Suprapubic skin (tissue), 4 donors: ENCODE measurements at regions not wholly inside any gene's neighbourhood (a gene's known extent, or its start where the extent isn't known, plus 50 kb on each side); places are given as distances from the start of the nearest gene placed in this dataset.

Source experiments
- CTCF ChIP-seq, 2 donors: fragments of 200-600 bp in 1 of 2; fragments of 450-650 bp in 1 of 2; sonication (generic) in 1 of 2; IDR thresholded peaks; one replicate each; pipeline ENCODE4 v1.5.1; 2016 to 2019; ENCODE audit warnings: antibody characterized with exemption in 2 of 2, mild to moderate bottlenecking in 1 of 2, moderate library complexity in 1 of 2
- EP300 ChIP-seq: sonication (generic); formaldehyde crosslinking; IDR thresholded peaks from one replicate; pipeline ENCODE4 v1.6.1; 2017; ENCODE audit warnings: antibody characterized with exemption
- POLR2A ChIP-seq, 2 donors: fragments of 450-650 bp; IDR thresholded peaks; one replicate each; pipeline ENCODE4 v1.6.1; 2017; ENCODE audit warnings: antibody characterized with exemption in 2 of 2, mild to moderate bottlenecking in 2 of 2, moderate library complexity in 2 of 2
- POLR2AphosphoS5 ChIP-seq, 3 donors: sonication (generic); formaldehyde crosslinking; IDR thresholded peaks; one replicate each; pipeline ENCODE4 v1.6.1; 2017; ENCODE audit warnings: antibody characterized with exemption in 3 of 3

GRCh38 chr4:38535717-38536116, 128.3 kb upstream of the KLF3 start:
- TF ChIP-seq POLR2A (IDR thresholded peaks at IDR 0.05) (no peak), CTCF (IDR thresholded peaks at IDR 0.05) (no peak), POLR2AphosphoS5 (IDR thresholded peaks at IDR 0.05) (no peak), EP300 (no peak)
